ENCODE measurements at regions not wholly inside any gene's neighbourhood (a gene's known extent, or its start where the extent isn't known, plus 50 kb on each side); places are given as distances from the start of the nearest gene placed in this dataset.

GRCh38 chr12:105748806-105749600 is 389.8 kb downstream of the NUAK1 start:
- no peaks in the 10 kb centered on the region for H3K4me1 ChIP-seq (ENCODE audit: control insufficient read depth, insufficient read depth, low read length, poor library complexity, severe bottlenecking)
- H3K36me3 ChIP-seq (ENCODE audit: control insufficient read depth, insufficient read depth, low read length), result no peaks in the 10 kb centered on the region
- no peak overlapping the region for H3K27ac Mint-ChIP-seq
- H3K4me3 Mint-ChIP-seq, result peak overlapping the region in 1 of 4 donors; percentile 51
- H3K27ac ChIP-seq (ENCODE audit: insufficient read depth, low read length, poor library complexity, severe bottlenecking), result no peak overlapping the region
- no peaks in the 10 kb centered on the region for H3K27me3 Mint-ChIP-seq
- no peak for ATAC-seq (ENCODE audit: low read depth in 2 of 2)
- H3K9me3 Mint-ChIP-seq, result peaks cover 0 to under 1% (median 0%) of the 10 kb centered on the region in 7 donors
- DNase-seq, result no peak
- no peaks in the 10 kb centered on the region for H3K27me3 ChIP-seq (ENCODE audit: control insufficient read depth, insufficient read depth, low read length)
- no peaks in the 10 kb centered on the region for H3K36me3 Mint-ChIP-seq
- H3K4me3 ChIP-seq (ENCODE audit: low read depth, low read length), result no peak overlapping the region
- no peaks in the 10 kb centered on the region for H3K4me1 Mint-ChIP-seq
- no peaks in the 10 kb centered on the region for H3K9me3 ChIP-seq (ENCODE audit: control insufficient read depth in 2 of 2, low read length in 2 of 2)

DNA sequence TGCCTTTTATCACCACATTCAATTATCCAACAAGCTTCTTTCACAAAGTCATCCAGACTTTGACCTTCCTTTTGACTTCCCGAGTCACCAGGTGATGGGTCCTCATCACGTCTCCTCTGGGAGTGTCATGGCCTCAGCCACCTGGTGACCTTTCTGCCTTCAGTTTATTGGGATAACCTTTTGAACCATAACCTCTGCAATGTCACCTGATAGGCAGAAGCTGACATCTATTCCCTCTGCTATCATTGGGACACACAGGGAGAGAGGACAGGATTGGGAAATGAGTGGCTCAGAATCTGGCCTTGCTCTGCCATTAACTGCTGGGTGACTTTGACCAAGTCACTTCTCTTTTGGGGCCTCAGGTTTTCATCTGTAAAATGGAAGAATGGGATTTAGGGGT is 388.7 kb downstream of the NUAK1 start:
- Mint-ChIP-seq H3K4me1 (no peaks in the 10 kb centered on the region), H3K36me3 (no peaks in the 10 kb centered on the region)
- no peak overlapping the region for H3K27ac ChIP-seq (ENCODE audit: insufficient read depth, low read length, poor library complexity, severe bottlenecking)

DNA sequence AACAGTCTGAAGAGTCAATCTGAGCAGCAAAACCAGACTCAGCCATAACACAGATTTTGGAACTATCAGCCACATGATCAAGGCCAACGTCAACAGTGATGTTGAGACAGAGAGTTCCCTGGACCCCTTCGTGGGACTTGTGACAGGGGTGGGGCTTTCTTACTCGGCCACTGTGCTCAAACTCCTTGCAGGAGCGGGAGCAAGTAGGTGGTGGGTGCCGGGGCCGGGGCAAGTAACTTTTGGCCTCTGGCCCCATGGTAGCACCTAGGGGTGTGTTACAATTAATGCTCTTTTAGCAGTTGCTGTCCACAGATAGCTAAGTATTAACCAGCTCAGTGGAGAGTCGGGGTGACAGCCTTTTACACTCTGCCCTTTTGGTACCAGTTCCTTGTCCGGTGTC is 384.4 kb downstream of the NUAK1 start:
- Mint-ChIP-seq H3K9me3 (peaks cover 0 to 1% (median 0%) of the 10 kb centered on the region in 7 donors), H3K4me3 (no peak overlapping the region), H3K4me1 (no peaks in the 10 kb centered on the region), H3K27me3 (no peaks in the 10 kb centered on the region), H3K36me3 (no peaks in the 10 kb centered on the region), H3K27ac (no peak overlapping the region)
- DNase-seq (no peak), ATAC-seq (ENCODE audit: low read depth in 2 of 2) (no peak)
- Histone ChIP-seq H3K4me1 (ENCODE audit: control insufficient read depth, insufficient read depth, low read length, poor library complexity, severe bottlenecking) (no peaks in the 10 kb centered on the region), H3K27me3 (ENCODE audit: control insufficient read depth, insufficient read depth, low read length) (no peaks in the 10 kb centered on the region), H3K4me3 (ENCODE audit: low read depth, low read length) (no peak overlapping the region), H3K9me3 (ENCODE audit: control insufficient read depth in 2 of 2, low read length in 2 of 2) (no peaks in the 10 kb centered on the region), H3K36me3 (ENCODE audit: control insufficient read depth, insufficient read depth, low read length) (no peaks in the 10 kb centered on the region), H3K27ac (ENCODE audit: insufficient read depth, low read length, poor library complexity, severe bottlenecking) (no peak overlapping the region)

More for the DNA sequence above, 388.7 kb downstream of the NUAK1 start:
- peaks cover 0 to 1% (median 0%) of the 10 kb centered on the region in 7 donors for H3K9me3 Mint-ChIP-seq
- no peak overlapping the region for H3K4me3 ChIP-seq (ENCODE audit: low read depth, low read length)
- no peaks in the 10 kb centered on the region for H3K9me3 ChIP-seq (ENCODE audit: control insufficient read depth in 2 of 2, low read length in 2 of 2)
- H3K27me3 ChIP-seq (ENCODE audit: control insufficient read depth, insufficient read depth, low read length), result no peaks in the 10 kb centered on the region
- no peaks in the 10 kb centered on the region for H3K4me1 ChIP-seq (ENCODE audit: control insufficient read depth, insufficient read depth, low read length, poor library complexity, severe bottlenecking)
- ATAC-seq (ENCODE audit: low read depth in 2 of 2) (no peak), DNase-seq (no peak)
- H3K27me3 Mint-ChIP-seq, result no peaks in the 10 kb centered on the region
- no peak overlapping the region for H3K27ac Mint-ChIP-seq
- no peaks in the 10 kb centered on the region for H3K36me3 ChIP-seq (ENCODE audit: control insufficient read depth, insufficient read depth, low read length)
- no peak overlapping the region for H3K4me3 Mint-ChIP-seq

DNA sequence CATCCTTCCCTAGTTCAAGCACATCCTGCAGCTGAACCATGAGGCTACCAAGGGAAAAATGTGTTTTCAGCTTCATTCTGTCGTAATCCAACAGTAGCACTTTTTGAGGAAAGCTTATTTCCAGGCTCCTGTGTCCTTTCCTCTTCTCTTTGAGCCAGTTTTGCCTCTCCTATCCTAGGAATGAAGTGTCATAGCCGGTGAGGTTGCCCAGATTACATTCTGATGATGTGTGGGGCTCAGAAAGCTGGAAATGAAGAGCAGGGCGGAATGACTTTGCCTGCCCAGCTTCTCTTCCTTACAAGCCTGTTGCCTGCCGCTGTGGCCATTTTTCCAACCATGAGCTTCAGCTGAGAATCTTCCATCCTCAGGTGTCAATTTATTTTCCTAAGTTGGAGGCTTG is 381.8 kb downstream of the NUAK1 start:
- H3K4me1 ChIP-seq (ENCODE audit: control insufficient read depth, insufficient read depth, low read length, poor library complexity, severe bottlenecking), result no peaks in the 10 kb centered on the region
- ATAC-seq (ENCODE audit: low read depth in 2 of 2), result no peak
- H3K27me3 Mint-ChIP-seq, result no peaks in the 10 kb centered on the region
- H3K9me3 ChIP-seq (ENCODE audit: control insufficient read depth in 2 of 2, low read length in 2 of 2), result no peaks in the 10 kb centered on the region
- no peaks in the 10 kb centered on the region for H3K36me3 ChIP-seq (ENCODE audit: control insufficient read depth, insufficient read depth, low read length)
- H3K4me3 ChIP-seq (ENCODE audit: low read depth, low read length), result no peak overlapping the region
- no peaks in the 10 kb centered on the region for H3K36me3 Mint-ChIP-seq
- no peaks in the 10 kb centered on the region for H3K4me1 Mint-ChIP-seq
- peaks cover 0 to 1% (median 0%) of the 10 kb centered on the region in 7 donors for H3K9me3 Mint-ChIP-seq
- H3K27me3 ChIP-seq (ENCODE audit: control insufficient read depth, insufficient read depth, low read length), result no peaks in the 10 kb centered on the region
- no peak overlapping the region for H3K4me3 Mint-ChIP-seq
- H3K27ac Mint-ChIP-seq, result no peak overlapping the region
- no peak overlapping the region for H3K27ac ChIP-seq (ENCODE audit: insufficient read depth, low read length, poor library complexity, severe bottlenecking)
- no peak for DNase-seq

- H3K27me3 Mint-ChIP-seq, result no peaks in the 10 kb centered on the region
- Histone ChIP-seq H3K9me3 (ENCODE audit: control insufficient read depth in 2 of 2, low read length in 2 of 2) (no peaks in the 10 kb centered on the region), H3K27me3 (ENCODE audit: control insufficient read depth, insufficient read depth, low read length) (no peaks in the 10 kb centered on the region), H3K4me1 (ENCODE audit: control insufficient read depth, insufficient read depth, low read length, poor library complexity, severe bottlenecking) (no peaks in the 10 kb centered on the region), H3K36me3 (ENCODE audit: control insufficient read depth, insufficient read depth, low read length) (no peaks in the 10 kb centered on the region), H3K27ac (ENCODE audit: insufficient read depth, low read length, poor library complexity, severe bottlenecking) (no peak overlapping the region), H3K4me3 (ENCODE audit: low read depth, low read length) (no peak overlapping the region)
- ATAC-seq (ENCODE audit: low read depth in 2 of 2) (no peak), DNase-seq (no peak)
- no peak overlapping the region for H3K4me3 Mint-ChIP-seq
- no peaks in the 10 kb centered on the region for H3K36me3 Mint-ChIP-seq
- H3K27ac Mint-ChIP-seq, result no peak overlapping the region
- H3K9me3 Mint-ChIP-seq, result peaks cover 0 to 5% (median 1%) of the 10 kb centered on the region in 7 donors
- H3K4me1 Mint-ChIP-seq, result no peaks in the 10 kb centered on the region
Measured at GRCh38 chr12:105759149-105759548, 379.6 kb downstream of the NUAK1 start.

GRCh38 chr12:105761075-105761474 is 377.7 kb downstream of the NUAK1 start:
- H3K36me3 Mint-ChIP-seq, result no peaks in the 10 kb centered on the region
- H3K4me3 Mint-ChIP-seq, result no peak overlapping the region
- Histone ChIP-seq H3K4me3 (ENCODE audit: low read depth, low read length) (no peak overlapping the region), H3K27me3 (ENCODE audit: control insufficient read depth, insufficient read depth, low read length) (no peaks in the 10 kb centered on the region), H3K36me3 (ENCODE audit: control insufficient read depth, insufficient read depth, low read length) (no peaks in the 10 kb centered on the region), H3K4me1 (ENCODE audit: control insufficient read depth, insufficient read depth, low read length, poor library complexity, severe bottlenecking) (no peaks in the 10 kb centered on the region), H3K9me3 (ENCODE audit: control insufficient read depth in 2 of 2, low read length in 2 of 2) (no peaks in the 10 kb centered on the region), H3K27ac (ENCODE audit: insufficient read depth, low read length, poor library complexity, severe bottlenecking) (no peak overlapping the region)
- no peaks in the 10 kb centered on the region for H3K27me3 Mint-ChIP-seq
- peaks cover 0 to 5% (median 2%) of the 10 kb centered on the region in 7 donors for H3K9me3 Mint-ChIP-seq
- ATAC-seq (ENCODE audit: low read depth in 2 of 2), result no peak
- no peak overlapping the region for H3K27ac Mint-ChIP-seq
- no peaks in the 10 kb centered on the region for H3K4me1 Mint-ChIP-seq
- DNase-seq, result no peak

- DNase-seq (no peak), ATAC-seq (ENCODE audit: low read depth in 2 of 2) (no peak)
- Histone ChIP-seq H3K27me3 (ENCODE audit: control insufficient read depth, insufficient read depth, low read length) (no peaks in the 10 kb centered on the region), H3K4me1 (ENCODE audit: control insufficient read depth, insufficient read depth, low read length, poor library complexity, severe bottlenecking) (no peaks in the 10 kb centered on the region), H3K9me3 (ENCODE audit: control insufficient read depth in 2 of 2, low read length in 2 of 2) (no peaks in the 10 kb centered on the region), H3K4me3 (ENCODE audit: low read depth, low read length) (no peak overlapping the region), H3K27ac (ENCODE audit: insufficient read depth, low read length, poor library complexity, severe bottlenecking) (no peak overlapping the region), H3K36me3 (ENCODE audit: control insufficient read depth, insufficient read depth, low read length) (no peaks in the 10 kb centered on the region)
- H3K27me3 Mint-ChIP-seq, result peaks cover 6% of the 10 kb centered on the region
- no peaks in the 10 kb centered on the region for H3K36me3 Mint-ChIP-seq
- no peak overlapping the region for H3K27ac Mint-ChIP-seq
- H3K4me3 Mint-ChIP-seq, result no peak overlapping the region
- peaks cover 0 to 5% (median 2%) of the 10 kb centered on the region in 7 donors for H3K9me3 Mint-ChIP-seq
- H3K4me1 Mint-ChIP-seq, result no peaks in the 10 kb centered on the region
Measured at GRCh38 chr12:105764216-105764835, 374.4 kb downstream of the NUAK1 start.

Data from CD4-positive, CD25-positive, alpha-beta regulatory T cell (primary cell).